ENCODE measurements at regions not wholly inside any gene's neighbourhood (a gene's known extent, or its start where the extent isn't known, plus 50 kb on each side); places are given as distances from the start of the nearest gene placed in this dataset.
"Not testable (repeated sequence)": the region's sequence is repeated elsewhere in the genome, so short reads cannot be mapped to it uniquely, and the experiment has no call there.

DNA sequence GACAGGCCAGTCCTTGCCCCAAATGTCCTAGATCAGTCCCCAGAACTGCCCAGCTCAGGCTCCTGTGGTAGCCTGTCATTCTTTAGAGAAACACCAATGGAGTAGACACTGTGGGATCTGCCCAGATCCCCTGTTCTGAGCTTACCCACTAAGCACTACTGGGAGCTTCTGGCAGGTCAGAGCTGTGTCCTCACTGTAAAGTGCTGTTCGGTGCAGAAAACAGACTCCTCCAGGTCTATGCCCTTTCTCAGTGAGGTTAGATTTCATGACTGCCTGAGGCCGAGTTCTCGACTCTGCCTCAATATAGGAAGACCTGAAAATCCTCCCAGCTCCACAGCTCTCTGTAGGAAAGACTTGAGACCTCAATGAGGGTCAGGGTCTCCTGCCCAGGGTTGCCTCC is 67.5 kb upstream of the IGLL5 start:
- no peak for DNase-seq

DNA sequence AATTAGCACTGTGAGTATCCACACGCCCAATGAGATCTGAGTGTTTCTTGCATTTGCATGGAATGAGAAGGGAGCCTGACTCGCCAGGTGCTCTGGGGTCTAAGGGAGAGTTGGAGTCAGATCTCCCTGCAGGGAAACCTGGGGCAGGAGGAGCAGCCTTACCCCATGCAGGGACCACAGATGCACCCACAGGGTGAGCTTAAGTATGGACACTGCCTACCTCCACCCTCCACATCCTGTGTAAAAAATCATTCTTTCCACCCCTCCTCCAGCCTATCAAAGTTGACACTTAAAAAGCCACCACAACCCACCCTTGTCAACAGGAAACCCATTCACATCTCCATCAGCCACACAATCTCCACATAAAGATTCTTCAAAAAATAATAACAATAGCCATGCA is 67.0 kb upstream of the IGLL5 start:
- no peak for DNase-seq

DNA sequence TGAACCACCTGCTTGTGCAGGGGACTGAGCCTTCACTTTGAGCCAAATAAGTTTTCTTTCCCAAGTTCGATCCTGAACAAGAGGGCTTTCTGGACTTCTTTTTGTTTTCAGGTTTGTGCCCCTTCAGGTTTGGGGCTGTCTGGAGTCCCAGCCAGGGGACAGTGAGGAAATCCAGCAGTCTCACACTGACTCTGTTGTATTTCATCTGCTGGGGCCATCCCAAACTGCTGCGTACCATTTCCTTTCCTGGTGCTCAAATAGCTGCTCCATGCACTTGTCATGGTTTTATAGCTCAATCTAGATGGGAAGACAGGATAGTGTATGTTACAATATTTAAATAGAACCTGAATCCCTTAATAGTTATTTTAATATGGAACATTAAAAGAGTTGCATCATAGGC is 66.3 kb upstream of the IGLL5 start:
- DNase-seq, result no peak

DNA sequence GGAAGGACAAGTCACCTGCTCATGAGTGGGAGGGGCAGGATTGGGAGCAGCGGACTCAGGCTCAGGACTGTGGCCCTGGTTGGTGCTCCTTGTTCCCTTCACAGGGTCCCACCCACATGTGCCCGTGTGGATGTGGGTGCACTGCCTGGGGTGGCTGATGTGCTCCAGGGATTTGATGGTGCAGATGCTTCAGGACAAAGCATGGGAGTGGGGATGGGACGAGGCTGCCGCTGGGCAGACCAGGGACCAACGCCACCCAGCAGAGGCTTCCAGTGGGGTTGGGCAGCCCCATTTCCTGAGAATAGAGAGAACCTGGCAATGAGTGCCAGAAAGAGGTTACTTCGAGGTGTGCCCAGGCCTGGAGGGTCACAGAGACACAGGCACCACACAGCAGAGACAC is 65.5 kb upstream of the IGLL5 start:
- no peak for DNase-seq

DNA sequence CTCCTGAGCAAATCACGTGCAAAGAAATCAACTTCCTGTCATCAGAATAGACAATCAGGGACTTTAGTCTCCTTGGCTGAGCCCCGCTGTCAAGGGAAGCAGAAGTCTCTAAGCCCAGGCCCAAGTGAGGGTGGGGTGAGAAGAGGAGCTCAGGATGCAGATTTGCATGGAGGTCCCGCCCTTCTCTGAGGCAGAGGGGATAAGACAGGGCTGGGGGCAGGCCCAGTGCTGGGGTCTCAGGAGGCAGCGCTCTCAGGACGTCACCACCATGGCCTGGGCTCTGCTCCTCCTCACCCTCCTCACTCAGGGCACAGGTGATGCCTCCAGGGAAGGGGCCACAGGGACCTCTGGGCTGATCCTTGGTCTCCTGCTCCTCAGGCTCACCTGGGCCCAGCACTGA is 65.1 kb upstream of the IGLL5 start:
- DNase-seq, result not testable (repeated sequence)

DNA sequence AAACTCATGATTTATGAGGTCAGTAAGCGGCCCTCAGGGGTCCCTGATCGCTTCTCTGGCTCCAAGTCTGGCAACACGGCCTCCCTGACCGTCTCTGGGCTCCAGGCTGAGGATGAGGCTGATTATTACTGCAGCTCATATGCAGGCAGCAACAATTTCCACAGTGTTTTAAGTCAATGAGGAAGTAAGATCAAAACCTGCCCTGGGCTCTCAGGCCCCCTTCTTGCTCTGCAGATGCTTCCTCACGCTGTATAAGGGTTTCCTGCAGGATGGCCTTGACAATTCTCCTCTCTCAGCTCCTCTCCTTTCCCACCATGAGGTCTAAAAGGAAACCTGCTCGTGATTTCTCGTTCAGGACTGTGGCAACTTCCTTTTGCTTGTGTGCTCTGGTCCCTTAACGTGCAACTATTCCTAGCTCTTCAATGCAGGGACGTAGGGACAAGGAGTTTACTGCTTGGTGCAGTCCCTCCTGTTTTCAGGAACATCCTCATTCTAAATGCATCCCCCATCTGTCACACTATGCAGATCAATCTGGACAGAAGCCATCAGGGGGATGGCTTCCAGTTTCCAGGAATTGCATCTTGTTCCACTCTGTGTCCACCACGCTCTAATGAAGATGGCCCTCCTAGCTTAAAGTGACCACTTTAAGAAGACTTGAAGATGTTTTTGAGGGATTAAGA is 64.3 kb upstream of the IGLL5 start:
- no peak for DNase-seq

DNA sequence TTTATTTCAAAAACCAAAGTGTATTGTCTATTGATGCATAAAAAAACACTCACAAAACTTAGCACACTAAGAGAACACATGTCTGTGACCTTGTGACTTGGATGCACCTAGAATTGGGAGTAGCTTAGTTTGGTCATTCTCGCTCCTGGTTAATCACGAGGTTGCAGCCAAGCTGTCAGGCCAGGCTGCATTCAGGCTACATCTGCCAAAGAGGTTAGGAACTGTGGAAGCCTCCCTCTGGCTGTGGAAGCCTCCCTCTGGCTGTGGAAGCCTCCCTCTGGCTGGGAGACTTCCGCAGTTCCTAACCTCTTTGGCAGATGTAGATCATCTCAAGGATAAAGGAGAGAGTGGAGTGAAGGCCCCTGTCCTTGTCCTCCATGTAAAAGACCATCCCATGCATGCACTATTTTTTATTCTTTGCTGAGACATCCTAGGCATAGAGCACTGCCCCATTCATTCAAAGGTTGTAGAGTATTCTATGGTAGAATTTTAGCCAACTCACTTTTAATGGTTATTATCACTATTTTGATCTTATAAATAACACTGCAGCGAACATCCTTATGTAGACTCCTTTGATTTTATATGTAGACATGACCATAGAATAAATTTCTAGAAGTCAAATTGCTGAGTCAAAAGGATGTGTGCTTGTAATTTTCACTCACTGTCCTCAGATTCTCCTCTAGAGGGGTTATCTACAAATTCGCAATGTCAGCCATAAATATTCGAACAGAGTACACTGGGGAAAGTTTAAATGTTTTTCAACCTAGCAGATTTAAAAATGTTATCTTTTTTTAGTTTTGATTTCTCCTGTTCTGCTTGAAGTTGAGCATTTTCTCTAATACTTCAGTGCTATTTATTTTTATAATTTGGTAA is 63.0 kb upstream of the IGLL5 start:
- no peak for DNase-seq

DNA sequence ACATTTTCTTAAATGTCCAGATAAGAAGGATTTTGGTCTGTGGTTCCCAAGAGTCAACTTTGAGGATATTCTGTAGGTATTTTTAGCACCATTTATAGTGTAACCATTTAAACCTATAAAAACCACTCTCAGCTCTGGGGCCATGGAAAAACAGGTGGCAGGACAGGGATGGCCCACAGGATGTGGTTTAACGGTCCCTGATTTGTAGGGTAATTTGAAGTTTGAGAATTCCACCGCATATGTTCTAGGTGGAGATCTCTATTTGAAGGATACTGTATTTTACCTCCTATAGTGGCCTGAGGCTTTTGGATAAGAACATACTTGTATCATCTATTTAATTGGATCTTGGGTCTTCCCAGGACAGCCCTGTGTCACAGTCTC is 62.4 kb upstream of the IGLL5 start:
- DNase-seq, result no peak

DNA sequence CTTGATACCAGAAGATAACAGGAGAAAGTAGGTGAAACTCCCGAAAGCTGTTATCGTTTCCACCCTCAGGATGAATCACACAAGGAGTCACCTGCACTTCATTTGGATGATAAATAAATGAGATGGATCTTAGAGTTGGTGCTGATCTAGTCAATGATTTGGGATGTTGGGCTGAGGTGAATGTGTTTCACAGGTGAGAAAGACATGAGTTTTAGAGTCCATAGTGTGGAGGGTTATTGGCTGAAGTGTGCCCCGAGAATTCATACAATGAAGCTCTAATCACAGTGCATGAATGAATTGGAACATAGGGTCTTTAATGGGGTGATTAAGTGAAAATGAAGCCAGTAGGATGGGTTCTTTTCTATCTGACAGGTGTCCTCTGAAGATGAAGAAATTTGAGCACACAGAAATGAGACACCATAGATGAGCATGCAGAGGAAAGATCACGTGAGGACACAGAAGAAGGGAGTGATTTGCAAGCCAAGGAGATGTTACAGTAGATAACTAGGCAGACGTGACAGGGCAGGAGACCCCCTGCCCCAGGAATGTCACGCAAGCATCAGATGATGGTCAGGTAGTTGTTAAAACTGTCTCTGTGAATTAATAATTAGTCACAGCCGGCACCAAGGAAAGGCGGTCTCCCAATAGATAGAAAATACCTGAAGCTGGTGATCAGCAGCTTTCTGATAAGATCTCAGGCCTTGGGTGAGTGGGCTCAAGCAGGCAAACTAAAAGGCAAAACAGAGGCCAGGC is 60.3 kb upstream of the IGLL5 start:
- no peak for DNase-seq

DNA sequence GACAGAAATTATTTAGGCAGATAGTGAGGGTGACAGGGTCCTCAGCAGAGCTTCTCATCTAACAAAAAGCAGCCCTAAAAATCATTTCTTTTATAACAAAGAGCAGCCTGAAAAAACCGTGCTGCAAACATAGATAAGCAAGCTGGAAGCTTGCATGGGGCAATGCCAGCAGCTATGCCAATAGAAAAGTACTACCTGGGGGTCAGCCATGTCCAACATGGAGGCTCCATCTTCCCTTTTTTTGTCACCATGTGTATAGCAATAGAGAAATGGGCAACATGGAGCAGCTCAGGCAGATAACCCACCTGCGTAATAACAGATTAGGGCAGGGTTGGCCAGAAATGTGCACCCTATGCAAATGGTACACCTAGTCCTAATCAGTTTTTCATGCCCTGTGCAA is 57.4 kb upstream of the IGLL5 start:
- DNase-seq, result no peak

DNA sequence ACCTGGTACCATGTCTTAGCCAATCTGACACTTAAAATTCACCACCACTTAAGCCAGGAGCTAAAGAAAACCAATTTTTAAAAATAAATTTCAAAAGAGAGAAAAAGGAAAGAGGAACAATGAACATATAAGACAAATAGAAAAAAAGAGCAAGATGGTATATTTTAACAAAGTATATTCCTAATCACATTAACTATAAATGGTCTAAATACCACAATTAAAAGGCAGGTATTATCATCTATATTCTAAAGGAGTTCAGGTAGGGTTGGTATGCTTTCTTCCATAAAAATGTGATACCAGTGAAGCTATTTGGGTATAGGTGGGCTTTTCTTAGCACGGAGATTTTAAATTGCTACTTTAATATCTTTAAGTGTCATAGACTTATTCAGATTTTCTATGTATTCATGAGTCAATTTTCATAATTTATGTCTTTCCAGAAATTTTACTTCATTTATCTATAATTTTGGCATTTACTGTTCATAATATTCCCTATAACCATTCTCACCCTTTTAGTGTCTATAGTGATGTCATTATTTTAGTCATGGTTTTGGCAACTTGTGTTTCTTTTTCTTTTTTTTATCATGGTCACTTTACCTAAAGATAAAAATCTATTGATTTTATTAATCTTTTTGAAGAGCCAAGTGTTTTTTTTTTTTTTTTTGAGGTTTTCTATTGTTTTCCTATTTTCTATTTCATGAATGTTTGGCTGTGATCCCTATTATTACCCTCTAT is 56.5 kb upstream of the IGLL5 start:
- DNase-seq, result no peak

DNA sequence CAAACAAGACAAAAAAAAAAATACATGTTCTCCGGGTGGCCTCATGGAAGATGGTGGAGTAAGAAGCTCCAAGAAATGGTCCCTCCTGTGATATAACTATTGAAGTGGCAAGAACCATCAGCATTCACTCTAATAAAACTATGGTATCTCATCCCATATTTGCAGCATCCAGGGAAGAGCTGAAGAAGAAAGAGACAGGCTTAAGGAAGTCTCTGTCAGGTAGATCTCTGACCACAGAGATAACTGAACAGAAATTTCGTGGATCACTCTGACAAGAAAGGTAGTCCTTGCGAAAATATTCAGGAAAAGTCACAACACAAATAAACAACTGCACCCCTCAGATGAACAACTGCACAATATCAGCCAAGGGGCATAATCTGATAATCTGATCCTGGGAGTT is 54.6 kb upstream of the IGLL5 start:
- no peak for DNase-seq

DNA sequence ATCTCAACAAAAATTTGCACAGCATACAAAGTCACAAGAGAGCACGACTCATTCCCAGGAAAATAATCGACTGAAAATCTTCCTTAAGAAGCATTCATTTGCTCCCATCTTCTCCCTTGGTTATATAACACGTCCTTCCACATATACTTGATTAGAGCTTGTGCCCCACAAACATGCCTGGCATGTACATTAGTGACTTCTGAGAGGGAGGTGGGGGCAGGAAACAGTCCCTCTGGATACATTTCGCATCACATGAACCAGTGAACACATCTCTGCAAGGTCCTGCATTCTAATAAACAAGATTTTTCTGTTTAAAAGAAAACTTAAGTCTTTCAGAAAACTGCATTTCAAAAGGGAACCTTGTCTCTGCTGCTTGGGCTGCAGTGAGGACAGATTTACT is 54.1 kb upstream of the IGLL5 start:
- no peak for DNase-seq

DNA sequence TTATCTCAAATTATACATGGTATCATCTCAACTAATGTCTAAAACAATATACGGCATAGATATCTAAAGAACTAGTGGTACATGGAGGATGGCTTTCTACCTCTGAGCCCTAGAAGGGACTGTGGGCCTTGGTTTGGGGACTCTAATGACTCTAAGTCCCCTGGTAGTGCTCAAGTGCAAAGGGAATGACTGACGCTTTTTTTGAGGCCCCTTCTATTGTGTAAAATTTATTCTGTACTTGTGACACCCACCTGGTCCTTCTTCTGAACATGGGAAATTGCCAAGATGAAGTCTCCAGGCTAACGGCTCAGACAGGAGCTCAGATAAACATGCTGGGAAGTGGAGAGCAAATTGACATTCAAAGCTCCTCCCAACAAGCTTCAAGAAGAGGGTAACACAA is 53.4 kb upstream of the IGLL5 start:
- no peak for DNase-seq

DNA sequence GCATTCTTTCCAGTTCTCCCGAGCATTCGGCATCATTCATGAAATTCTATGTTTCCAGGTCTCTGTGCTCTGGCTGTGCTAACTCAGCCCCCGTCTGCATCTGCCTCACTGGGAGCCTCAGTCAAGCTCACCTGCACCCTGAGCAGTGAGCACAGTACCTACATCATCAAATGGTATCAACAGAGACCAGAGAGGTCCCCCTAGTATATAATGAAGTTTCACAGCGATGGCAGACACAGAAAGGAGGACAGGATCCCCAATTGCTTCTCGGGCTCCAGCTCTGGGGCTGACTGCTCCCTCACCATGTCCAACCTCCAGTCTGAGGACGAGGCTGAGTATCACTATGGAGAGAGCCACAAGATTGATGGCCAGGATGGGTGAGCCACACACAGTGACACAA is 52.8 kb upstream of the IGLL5 start:
- DNase-seq, result no peak

DNA sequence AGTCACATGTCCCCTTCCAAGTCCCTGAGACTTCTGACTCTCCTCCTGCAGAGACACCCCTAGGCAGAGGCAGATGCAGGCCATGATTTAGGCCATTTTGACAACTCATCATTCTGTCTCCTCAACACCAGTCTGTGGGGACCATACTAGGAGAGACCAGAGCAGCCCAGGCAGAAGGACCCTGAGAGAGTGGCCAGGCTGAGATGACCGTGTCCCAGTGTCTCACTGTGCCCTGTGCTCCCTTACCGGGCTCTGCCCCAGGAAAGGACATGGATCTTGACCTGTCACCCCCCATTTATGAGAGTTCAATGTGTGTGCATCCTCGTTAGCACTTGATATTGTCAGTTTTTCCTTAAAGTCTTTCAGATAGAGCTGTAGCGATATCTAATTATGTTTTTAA is 52.4 kb upstream of the IGLL5 start:
- no peak for DNase-seq

DNA sequence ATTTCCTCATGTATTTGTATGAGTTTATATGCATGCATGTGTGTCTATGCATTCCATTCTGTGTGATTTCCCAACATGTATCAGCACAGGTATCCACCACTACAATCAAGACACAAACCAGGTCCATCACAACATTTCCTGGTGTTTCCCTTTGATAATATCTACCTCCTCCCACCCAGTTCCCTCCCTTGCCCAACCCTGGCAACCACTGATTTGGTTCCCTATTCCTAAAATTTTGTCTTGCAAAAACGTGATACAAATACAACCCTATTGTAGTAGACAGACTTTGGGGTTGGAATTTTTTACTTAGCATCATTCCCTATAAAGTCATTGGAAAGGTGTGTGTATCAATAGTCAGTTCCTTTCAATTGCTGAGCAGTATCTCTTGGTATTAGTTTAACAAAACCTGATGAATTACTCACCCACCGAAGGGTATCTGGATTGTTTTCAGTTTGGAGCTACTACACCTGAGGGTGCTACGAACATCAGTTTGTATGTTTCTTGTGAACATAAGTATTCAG is 51.8 kb upstream of the IGLL5 start:
- DNase-seq, result no peak

DNA sequence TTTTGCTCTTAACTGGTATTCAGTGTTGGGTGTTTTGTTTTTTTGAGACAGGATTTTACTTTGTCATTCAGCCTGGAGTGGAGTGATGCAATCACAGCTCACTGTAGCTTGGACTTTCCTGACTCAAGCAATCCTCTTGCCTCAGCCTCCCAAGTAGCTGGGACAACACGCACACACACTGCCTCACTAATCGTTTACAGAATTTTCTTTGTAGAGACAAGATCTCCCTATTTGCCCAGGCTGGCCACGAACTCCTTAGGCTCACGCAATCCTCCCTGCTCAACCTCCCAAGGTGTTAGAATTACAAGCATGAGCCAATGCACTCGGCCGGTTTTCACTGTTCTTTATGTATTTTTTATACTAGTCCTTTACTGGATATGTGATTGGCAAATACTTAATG is 51.0 kb upstream of the IGLL5 start:
- DNase-seq, result no peak
